Posterior vena cava (tissue), 2 donors: ENCODE measurements at regions not wholly inside any gene's neighbourhood (a gene's known extent, or its start where the extent isn't known, plus 50 kb on each side); places are given as distances from the start of the nearest gene placed in this dataset.
A peak's percentile ranks its signal among the peaks of the same experiment; 100 is the strongest.
"Not testable (repeated sequence)": the region's sequence is repeated elsewhere in the genome, so short reads cannot be mapped to it uniquely, and the experiment has no call there.

Experiments used
- DNase-seq: peaks from one replicate; pipeline ENCODE4 v3.0.0-alpha.2; 2020; ENCODE audit warnings: low spot score
- intact Hi-C, 2 donors: fragments of 100-400 bp; cut with DNase I; formaldehyde crosslinking; loops; one replicate each; pipeline versions ENCODE4 v1.14.1 to v1.14.2; 2022 to 2023
- donor health status: DM: yes; HTN: yes; CAD: no.
- donor health status: DM: yes; HTN: yes; CAD: no.

DNA sequence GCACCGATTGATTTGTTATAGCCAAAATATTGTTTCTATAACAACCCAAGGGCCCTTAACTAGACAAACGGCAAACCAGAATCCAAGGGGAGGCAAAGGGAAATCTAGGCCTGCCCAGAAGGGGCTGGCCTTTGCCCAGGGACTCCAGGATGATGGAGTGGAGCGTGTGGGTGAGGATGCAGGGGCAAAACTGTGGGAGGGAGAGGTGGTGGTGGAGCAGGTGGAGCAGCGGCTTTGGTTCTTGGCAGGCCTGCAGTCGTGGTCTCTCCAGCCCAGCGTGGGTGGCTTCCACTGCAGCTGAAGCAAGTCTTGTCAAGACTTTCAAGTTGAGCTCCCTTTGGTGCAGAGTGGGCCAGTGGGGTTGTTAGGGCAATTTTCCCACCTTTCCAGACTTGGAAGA, 98.6 kb upstream of the TBCA start:
- intact Hi-C loops = no loop called here
- DNase-seq = no peak

DNA sequence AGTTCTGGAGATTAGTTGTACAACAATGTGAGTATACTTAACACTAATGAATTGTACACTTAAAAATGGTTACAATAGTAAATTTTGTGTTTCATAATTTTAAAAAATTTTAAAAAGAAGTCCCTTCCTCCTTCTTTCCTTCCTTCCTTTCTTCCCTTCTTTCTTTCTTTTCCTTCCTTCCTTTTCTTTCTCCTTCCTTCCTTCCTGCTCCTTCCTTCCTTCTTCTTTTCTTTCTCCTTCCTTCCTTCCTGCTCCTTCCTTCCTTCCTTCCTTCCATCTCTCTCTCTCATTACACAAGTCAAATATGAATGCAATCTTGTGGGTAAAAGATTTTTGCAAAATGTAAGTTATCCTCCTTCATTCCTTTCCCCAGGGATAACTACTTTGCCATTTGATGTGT, 97.1 kb upstream of the TBCA start:
- intact Hi-C loops = no loop called here
- DNase-seq = no peak

GRCh38 chr5:77871946-77872345, 95.8 kb upstream of the TBCA start:
- no peak for DNase-seq
- intact Hi-C loops = no loop called here

- intact Hi-C loops = no loop called here
- no peak for DNase-seq
These were observed 94.9 kb upstream of the TBCA start for GRCh38 chr5:77871016-77871415.

DNA sequence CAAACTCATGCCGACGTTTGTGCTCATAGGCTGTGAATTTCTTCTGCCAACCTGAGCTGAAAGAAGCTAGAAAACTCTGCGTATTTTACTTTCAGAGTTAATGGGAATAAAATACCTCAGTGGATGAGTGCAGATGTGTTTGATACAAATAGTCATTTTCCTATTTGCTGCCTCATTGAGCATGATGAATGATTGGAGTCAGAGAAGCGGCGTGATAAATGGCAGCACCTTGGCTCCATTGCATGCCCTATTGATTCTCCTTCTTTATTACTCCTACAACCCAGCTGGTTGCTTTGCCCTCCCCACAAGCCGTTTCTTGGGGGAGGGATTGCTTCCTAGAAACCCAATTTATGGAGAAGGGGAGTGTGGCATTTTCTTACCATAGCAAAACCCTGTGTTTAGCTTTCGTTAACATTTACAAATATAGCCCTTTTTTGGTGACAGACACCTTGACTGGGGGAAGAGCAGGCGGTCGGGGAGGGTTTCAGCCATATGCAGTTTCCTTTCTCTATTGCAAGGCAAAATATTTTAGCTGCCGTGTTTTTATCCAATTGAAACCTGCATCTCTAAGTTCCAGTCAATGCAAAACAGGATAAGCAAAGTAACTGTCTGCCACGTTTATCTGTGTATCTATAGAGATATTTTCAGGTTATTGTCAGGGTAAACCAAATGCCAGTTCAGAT, 93.1 kb upstream of the TBCA start:
- intact Hi-C loops = no loop called here
- no peak for DNase-seq

DNA sequence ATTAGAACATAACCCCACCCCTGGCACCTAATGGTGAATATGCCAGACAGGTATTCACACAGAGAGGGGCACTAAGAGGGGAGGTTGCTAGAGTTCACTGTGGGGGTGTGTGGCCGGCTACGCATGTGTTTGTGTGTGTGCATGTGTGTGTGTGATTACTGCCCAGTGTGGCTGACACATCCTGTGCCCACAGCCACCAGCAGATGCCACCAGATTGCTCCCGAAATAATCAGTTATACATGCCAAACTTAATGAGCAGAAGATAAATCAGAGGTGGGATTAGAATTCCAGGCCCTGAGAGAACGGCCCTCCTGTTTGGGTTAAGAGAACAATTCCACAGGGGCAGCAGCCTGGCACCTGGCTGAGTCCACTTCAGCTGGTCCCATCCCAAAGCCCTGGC, 91.8 kb upstream of the TBCA start:
- intact Hi-C loops = no loop called here

DNA sequence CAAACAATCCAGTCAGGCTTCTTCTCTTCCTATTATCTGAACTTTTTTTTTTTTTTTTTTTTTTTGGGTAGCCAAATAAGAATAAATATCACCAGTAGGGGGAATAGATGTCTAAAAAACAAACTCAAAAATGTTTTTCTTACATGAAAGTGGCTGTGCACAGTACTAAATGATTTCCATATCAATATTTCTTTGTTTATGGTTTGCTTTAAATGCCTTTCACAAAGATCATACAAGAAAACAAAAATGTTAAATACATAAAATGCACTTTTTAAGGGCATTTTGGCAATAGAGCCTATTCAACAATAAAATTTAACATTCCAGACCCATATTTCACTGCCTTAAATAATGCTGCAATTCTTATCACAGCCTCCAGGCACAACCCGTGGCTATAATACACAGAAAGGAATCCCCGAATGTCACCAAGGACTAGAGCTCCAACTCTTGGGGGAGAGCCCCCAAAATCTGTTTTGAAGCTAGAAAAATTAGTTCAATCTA, 91.1 kb upstream of the TBCA start:
- intact Hi-C loops = no loop called here
- no peak for DNase-seq

More for the DNA sequence above, 91.8 kb upstream of the TBCA start:
- DNase-seq = no peak

DNA sequence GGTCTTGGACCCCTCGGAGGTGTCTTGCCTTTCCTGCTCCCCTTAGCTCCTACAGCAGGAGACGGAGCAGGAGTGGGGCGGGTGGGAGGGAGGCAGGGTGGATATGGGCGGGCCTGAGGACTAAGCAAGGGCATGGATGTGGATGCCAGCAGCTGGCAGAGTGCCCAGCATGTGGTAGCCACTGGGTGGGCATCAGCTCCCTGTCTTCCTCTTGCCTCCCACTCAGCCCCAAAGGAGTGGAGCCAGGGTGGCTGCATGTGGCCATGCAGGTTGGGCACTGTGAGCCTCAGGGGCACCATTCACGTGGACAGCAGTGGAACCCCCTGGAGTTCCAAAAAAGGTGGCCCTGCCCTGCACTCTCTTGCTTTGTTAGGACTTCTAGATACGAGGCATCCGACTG, 90.1 kb upstream of the TBCA start:
- intact Hi-C loops = no loop called here

DNA sequence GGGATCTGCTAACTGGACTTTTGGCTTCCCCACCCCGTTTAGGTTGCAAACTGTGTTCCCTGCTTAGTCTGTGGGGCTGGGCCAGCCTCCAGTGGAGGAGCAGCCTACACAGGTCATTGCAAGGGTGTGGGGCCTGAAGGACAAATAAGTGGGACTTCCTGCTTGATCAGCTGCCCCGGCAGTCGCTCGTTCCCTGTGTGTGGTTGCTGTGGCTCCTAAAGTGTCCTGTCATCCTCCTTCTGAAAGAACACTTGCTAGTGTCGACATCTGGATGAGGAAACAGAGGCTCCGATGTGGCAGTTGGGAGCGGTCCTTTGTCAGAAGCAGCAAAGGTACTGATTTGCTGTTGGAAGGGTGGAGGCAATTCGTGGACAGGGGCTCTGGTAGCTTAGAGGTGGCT, 88.9 kb upstream of the TBCA start:
- no peak for DNase-seq
- intact Hi-C loops = loop anchor here in 1 of 2 donors (1.0 kb wide), 1 partner anchor 17 kb away; no protein-coding TSS in a partner anchor

More for the DNA sequence above, 90.1 kb upstream of the TBCA start:
- no peak for DNase-seq

DNA sequence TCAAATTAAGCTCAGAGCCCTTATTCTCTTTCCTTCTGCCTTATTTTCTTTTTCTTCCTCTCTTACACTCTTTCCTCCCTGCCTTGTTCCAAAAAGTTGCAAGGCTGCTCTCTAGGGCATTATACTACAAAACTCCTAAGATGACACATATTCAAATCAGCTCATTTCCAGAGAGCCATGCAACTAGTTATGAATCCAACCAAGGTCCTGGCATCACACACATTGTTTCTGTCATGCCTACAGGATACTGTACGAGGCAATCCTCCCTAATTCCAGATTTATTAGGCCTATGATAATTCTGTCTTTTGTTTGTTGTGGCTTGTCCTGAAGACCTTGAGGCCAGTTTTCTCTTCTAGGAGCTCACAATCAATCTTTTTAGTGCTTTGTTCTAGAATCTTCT, 87.0 kb upstream of the TBCA start:
- no peak for DNase-seq
- intact Hi-C loops = no loop called here

DNA sequence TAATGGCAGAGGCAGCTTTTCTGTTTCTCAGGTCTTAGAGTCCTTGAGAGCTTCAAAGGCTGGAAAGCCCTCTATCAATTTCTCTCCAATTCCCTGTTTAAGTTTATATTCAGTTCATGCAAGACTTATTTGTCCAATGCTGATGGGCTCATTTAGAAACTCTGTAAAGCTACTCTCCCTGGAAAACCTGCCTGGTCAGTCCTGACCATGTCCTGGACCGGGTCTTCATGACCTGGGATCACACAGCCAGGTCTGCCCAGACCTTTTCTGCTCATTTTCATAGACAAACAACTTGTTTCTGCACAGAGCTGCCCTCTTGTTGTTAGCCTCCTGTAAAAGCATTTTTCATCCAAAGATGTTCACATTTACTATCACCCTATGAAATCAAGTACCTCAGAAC, 85.4 kb upstream of the TBCA start:
- intact Hi-C loops = no loop called here
- DNase-seq = no peak

- no peak for DNase-seq
- intact Hi-C loops = no loop called here
These were observed 83.2 kb upstream of the TBCA start for GRCh38 chr5:77859306-77859705.

GRCh38 chr5:77858678-77859077, 82.5 kb upstream of the TBCA start:
- not testable (repeated sequence) for DNase-seq

DNA sequence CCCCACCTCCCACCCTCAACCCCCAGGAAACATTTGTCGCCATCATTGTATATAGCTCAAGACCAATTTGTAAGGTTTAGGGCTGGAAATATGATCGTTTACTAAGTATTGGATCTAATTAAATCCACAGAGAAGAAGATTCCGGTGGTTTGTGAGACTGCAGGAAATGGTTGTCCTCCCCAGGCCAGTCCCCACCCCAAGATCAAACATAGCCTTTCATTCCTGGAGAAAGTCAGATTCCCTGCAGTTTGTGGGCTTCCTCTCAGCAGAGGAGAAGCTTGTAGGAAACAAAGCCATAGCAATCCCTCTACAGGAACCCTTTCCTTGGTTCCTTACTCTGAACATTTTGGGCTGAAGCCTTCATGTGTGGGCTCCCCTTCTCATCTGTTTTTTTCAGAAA, 79.2 kb upstream of the TBCA start:
- DNase-seq = no peak
- intact Hi-C loops = no loop called here

More at GRCh38 chr5:77858678-77859077, 82.5 kb upstream of the TBCA start:
- intact Hi-C loops = not testable (repeated sequence)

DNA sequence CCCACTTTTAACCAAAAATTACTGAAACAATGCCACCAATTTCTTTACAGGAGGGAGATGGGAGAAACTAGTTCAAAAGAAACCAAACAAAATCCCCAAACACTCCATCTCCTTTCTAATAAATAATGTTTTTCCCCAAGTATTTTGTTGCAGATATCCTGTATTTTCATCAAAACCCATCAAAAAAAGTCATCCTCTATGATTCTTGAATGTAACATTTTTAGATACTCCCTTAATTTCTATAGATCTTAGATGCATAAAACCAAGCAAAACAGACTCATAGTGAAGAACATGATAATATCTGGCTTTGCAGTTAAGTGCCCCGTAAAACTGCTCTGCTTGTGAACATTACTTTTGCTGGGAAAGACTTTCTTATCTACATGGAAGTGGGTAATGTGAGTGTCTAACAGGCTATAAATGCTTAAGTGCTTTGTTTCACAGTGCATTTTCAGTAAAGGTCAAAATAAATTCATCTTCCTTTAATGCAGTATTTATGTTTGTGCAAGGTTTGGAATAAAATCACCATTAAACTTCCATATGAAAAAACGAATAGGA, 77.3 kb upstream of the TBCA start:
- intact Hi-C loops = no loop called here
- DNase-seq = no peak

GRCh38 chr5:77852514-77853352, 76.6 kb upstream of the TBCA start:
- intact Hi-C loops = no loop called here
- peak; percentile 84 for DNase-seq

GRCh38 chr5:77852068-77852513, 76.0 kb upstream of the TBCA start:
- no peak for DNase-seq
- intact Hi-C loops = no loop called here

- DNase-seq = no peak
- intact Hi-C loops = no loop called here
These were observed 75.3 kb upstream of the TBCA start for GRCh38 chr5:77851176-77852067.

DNA sequence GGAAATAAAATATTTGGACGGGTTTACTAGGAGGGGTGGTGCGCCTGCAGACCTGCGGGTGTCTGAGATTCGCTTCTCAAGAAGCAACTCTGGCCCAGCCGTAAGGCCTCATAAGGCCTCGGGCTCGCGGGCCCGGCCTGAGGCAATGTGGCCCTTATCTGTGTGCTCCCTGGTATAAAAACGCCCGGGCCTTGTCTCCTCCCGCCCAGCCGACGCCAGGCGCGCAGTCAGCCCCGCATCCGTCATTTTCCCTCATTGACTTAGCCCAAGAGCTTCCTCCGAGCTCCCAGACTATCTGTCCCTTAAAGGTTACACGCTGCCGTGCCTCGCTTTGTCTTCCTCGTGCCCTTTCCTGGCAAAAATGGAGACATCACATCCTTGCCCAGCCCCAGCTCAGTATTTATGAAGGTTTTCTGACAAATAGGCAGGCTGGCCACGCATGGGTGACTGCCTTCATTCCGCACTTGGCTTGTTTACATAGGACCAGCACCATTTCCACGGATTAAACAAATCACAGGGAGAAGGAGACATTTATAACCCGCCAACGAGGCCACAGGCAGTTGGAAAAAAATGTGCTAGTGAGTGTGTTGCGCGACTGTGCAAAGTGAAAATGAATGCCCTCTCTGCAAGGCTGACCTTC, 74.5 kb upstream of the TBCA start:
- DNase-seq = no peak
- intact Hi-C loops = no loop called here
